A549 (cell line): ENCODE measurements at regions not wholly inside any gene's neighbourhood (a gene's known extent, or its start where the extent isn't known, plus 50 kb on each side); places are given as distances from the start of the nearest gene placed in this dataset.
A peak's percentile ranks its signal among the peaks of the same experiment; 100 is the strongest.

Source experiments
- ATAC-seq, 2 experiments: fragments of 200-7000 bp in 1 of 2; fragments of >200 bp in 1 of 2; cut with Nextera tagmentation in 1 of 2; cut with Tn5 transposase in 1 of 2; 3 replicates each; pipeline versions ENCODE4 v1.8.0 to v1.9.1; 2018 to 2020; ENCODE audit warnings: mild to moderate bottlenecking in 1 of 2, moderate library complexity in 1 of 2
- CTCF ChIA-PET: fragments of 300-600 bp; sonication (Branson Sonifier 250); formaldehyde crosslinking; extraction: SDS; loops from one replicate; lab custom pipeline; 2021; ENCODE audit warnings: antibody characterized with exemption, inconsistent platforms; lab: Yijun Ruan, JAX
- POLR2A ChIA-PET: fragments of 350-600 bp; formaldehyde crosslinking; extraction: SDS; loops from one replicate; lab custom pipeline; 2021; ENCODE audit warnings: antibody characterized with exemption, inconsistent platforms; lab: Yijun Ruan, JAX
- DNase-seq, 2 experiments: peaks; one replicate each; pipeline versions ENCODE4 v3.0.0 to v3.0.0-alpha.2; 2011 to 2016; ENCODE audit warnings: low read depth in 1 of 2, low spot score in 1 of 2
- FAIRE-seq: peaks from 2 replicates; lab custom pipeline; 2011; peaks lifted over from hg19 to GRCh38; lab: Jason Lieb, UNC
- H3K27ac ChIP-seq, 2 experiments: fragments of >200 bp; sonication (Bioruptor Twin); formaldehyde crosslinking; 3 replicates each; pipeline ENCODE4 v1.5.1; 2016 to 2017
- H3K4me1 ChIP-seq: fragments of >200 bp; sonication (Bioruptor Twin); formaldehyde crosslinking; 3 replicates; pipeline ENCODE4 v1.6.1; 2016
- H3K4me2 ChIP-seq: fragments of >200 bp; sonication (Bioruptor Twin); formaldehyde crosslinking; 3 replicates; pipeline ENCODE4 v1.6.1; 2016
- H3K4me3 ChIP-seq: fragments of >200 bp; sonication (Bioruptor Twin); formaldehyde crosslinking; 3 replicates; pipeline ENCODE4 v1.5.1; 2016
- H3K9me3 ChIP-seq: fragments of >200 bp; sonication (Bioruptor Twin); formaldehyde crosslinking; 3 replicates; pipeline ENCODE4 v1.6.1; 2016
- BHLHE40 ChIP-seq: IDR thresholded peaks from 2 replicates; pipeline ENCODE4 v1.6.1; 2012; ENCODE audit warnings: low read depth, low read length, inconsistent platforms
- CBX2 ChIP-seq: fragments of 200-600 bp; sonication (generic); IDR thresholded peaks from 2 replicates; pipeline ENCODE4 v1.6.1; 2016; ENCODE audit warnings: low read depth, mild to moderate bottlenecking, borderline replicate concordance
- CBX8 ChIP-seq: fragments of 200-600 bp; sonication (generic); IDR thresholded peaks from 2 replicates; pipeline ENCODE4 v1.6.1; 2016
- CHD2 ChIP-seq: fragments of 150-350 bp; IDR thresholded peaks from 2 replicates; pipeline ENCODE4 v1.6.1; 2014; ENCODE audit warnings: low read length; ENCODE audit not compliant: partially characterized antibody
- EHMT2 ChIP-seq: fragments of 200-600 bp; sonication (generic); IDR thresholded peaks from 2 replicates; pipeline ENCODE4 v1.6.1; 2016; ENCODE audit warnings: antibody characterized with exemption, low read depth, mild to moderate bottlenecking, moderate library complexity
- EP300 ChIP-seq, 2 experiments: fragments of >200 bp; sonication (Bioruptor Twin); formaldehyde crosslinking; IDR thresholded peaks; 2 replicates in 1 of 2; 3 replicates in 1 of 2; pipeline ENCODE4 v1.6.1; 2016 to 2017
- FOSB ChIP-seq: fragments of 250-450 bp; sonication (Bioruptor Pico); IDR thresholded peaks from 2 replicates; pipeline ENCODE4 v1.5.0; 2020; ENCODE audit warnings: mild to moderate bottlenecking, moderate library complexity
- FOXS1 ChIP-seq: fragments of 250-450 bp; sonication (Bioruptor Pico); IDR thresholded peaks from 2 replicates; pipeline ENCODE4 v1.5.0; 2020; ENCODE audit warnings: mild to moderate bottlenecking, moderate library complexity
- HEYL ChIP-seq: fragments of 250-450 bp; sonication (Bioruptor Pico); IDR thresholded peaks from 2 replicates; pipeline ENCODE4 v1.8.0; 2021; ENCODE audit warnings: mild to moderate bottlenecking, moderate library complexity
- HOXB5 ChIP-seq: fragments of 250-450 bp; sonication (Bioruptor Pico); IDR thresholded peaks from 2 replicates; pipeline ENCODE4 v1.5.0; 2020; ENCODE audit warnings: mild to moderate bottlenecking, moderate library complexity
- JUN ChIP-seq, 2 experiments: fragments of >200 bp; sonication (Bioruptor Twin); formaldehyde crosslinking; IDR thresholded peaks; 2 replicates in 1 of 2; 3 replicates in 1 of 2; pipeline ENCODE4 v1.6.1; 2016 to 2017
- KDM1A ChIP-seq: fragments of 200-600 bp; sonication (generic); IDR thresholded peaks from 2 replicates; pipeline ENCODE4 v1.6.1; 2016; ENCODE audit warnings: low read depth, mild to moderate bottlenecking
- KDM5A ChIP-seq: fragments of 200-600 bp; sonication (generic); IDR thresholded peaks from 2 replicates; pipeline ENCODE4 v1.6.1; 2016; ENCODE audit warnings: antibody characterized with exemption, mild to moderate bottlenecking
- MAFK ChIP-seq: fragments of 450-650 bp; IDR thresholded peaks from 2 replicates; pipeline ENCODE4 v1.6.1; 2014; ENCODE audit not compliant: partially characterized antibody
- MYC ChIP-seq: IDR thresholded peaks from 2 replicates; pipeline ENCODE4 v1.6.1; 2012; ENCODE audit warnings: mild to moderate bottlenecking, inconsistent platforms, low read length, improper control_type of control experiment, borderline replicate concordance
- NFE2L2 ChIP-seq: fragments of 150-350 bp; conservative IDR thresholded peaks from 2 replicates; pipeline ENCODE4 v1.6.1; 2014; ENCODE audit warnings: low read length
- NPAS2 ChIP-seq: fragments of 250-450 bp; sonication (Bioruptor Pico); IDR thresholded peaks from 2 replicates; pipeline ENCODE4 v1.8.0; 2022; ENCODE audit warnings: mild to moderate bottlenecking, moderate library complexity, borderline replicate concordance
- RAD21 ChIP-seq, 2 experiments: fragments of >200 bp in 1 of 2; sonication (Bioruptor Twin) in 1 of 2; formaldehyde crosslinking in 1 of 2; IDR thresholded peaks in 1 of 2; conservative IDR thresholded peaks in 1 of 2; 2 replicates in 1 of 2; 3 replicates in 1 of 2; pipeline ENCODE4 v1.6.1; 2012 to 2018; ENCODE audit warnings: inconsistent platforms in 1 of 2
- SREBF2 ChIP-seq: fragments of 450-650 bp; IDR thresholded peaks from 2 replicates; pipeline ENCODE4 v1.6.1; 2014; ENCODE audit warnings: mild to moderate bottlenecking, moderate library complexity
- TFCP2L1 ChIP-seq: fragments of 250-450 bp; sonication (Bioruptor Pico); IDR thresholded peaks from 2 replicates; pipeline ENCODE4 v1.5.0; 2021; ENCODE audit warnings: mild to moderate bottlenecking
- USF2 ChIP-seq: fragments of 450-650 bp; IDR thresholded peaks from 2 replicates; pipeline ENCODE4 v1.6.1; 2014; ENCODE audit warnings: antibody characterized with exemption
- ZNF302 ChIP-seq: fragments of 250-450 bp; sonication (Bioruptor Pico); IDR thresholded peaks from 2 replicates; pipeline ENCODE4 v1.9.0; 2021; ENCODE audit warnings: inconsistent platforms, mild to moderate bottlenecking, moderate library complexity
- WGBS: methylation state at CpG from one replicate; pipeline ENCODE4 v1.1.6; 2017; ENCODE audit errors: missing lambda C conversion rate; 5-methylcytosine and 5-hydroxymethylcytosine counted together
- TF ChIP-seq, protein P1 (sequence below): fragments of >200 bp; sonication (Bioruptor Twin); formaldehyde crosslinking; IDR thresholded peaks from 3 replicates; pipeline ENCODE4 v1.6.1; 2016
- TF ChIP-seq, protein P2 (sequence below): fragments of 250-450 bp; sonication (Bioruptor Pico); IDR thresholded peaks from 2 replicates; pipeline ENCODE4 v1.5.0; 2021; ENCODE audit warnings: mild to moderate bottlenecking, moderate library complexity, borderline replicate concordance

GRCh38 chr3:101940521-101941317 is 91.4 kb downstream of the NFKBIZ start:
- peak overlapping the region; percentile 36; the same call in 2 of the 3 replicates for H3K4me2 ChIP-seq
- peak in 1 of 2 experiments; percentile 24 for DNase-seq
- H3K4me3 ChIP-seq = no peak overlapping the region
- peak; percentile 56 to 78; a peak in 4 of 6 replicates for ATAC-seq
- POLR2A ChIA-PET = no interaction called here
- H3K4me1 ChIP-seq = peaks cover 17% of the 10 kb centered on the region; the same call in 1 of the 3 replicates
- TF ChIP-seq KDM5A = no peak
- no peak for TF ChIP-seq HOXB5 (CRISPR knock-in tag)
- no peak for TF ChIP-seq CHD2
- TF ChIP-seq FOSB (CRISPR knock-in tag) = no peak
- TF ChIP-seq NPAS2 = no peak
- no peak; a peak in 1 of 5 replicates for TF ChIP-seq RAD21 (conservative IDR thresholded peaks at IDR 0.05 in 1 of 2, IDR thresholded peaks at IDR 0.05 in 1 of 2)
- no peak for TF ChIP-seq FOXS1
- TF ChIP-seq HEYL (CRISPR knock-in tag) = no peak
- no peaks in the 10 kb centered on the region for H3K9me3 ChIP-seq
- WGBS = 48% methylated on average over 9 of the region's 9 CpGs
- H3K27ac ChIP-seq = peak overlapping the region; percentile 28 to 39; a peak in 3 of 6 replicates
- CTCF ChIA-PET = no interaction called here
- no peak for FAIRE-seq

DNA sequence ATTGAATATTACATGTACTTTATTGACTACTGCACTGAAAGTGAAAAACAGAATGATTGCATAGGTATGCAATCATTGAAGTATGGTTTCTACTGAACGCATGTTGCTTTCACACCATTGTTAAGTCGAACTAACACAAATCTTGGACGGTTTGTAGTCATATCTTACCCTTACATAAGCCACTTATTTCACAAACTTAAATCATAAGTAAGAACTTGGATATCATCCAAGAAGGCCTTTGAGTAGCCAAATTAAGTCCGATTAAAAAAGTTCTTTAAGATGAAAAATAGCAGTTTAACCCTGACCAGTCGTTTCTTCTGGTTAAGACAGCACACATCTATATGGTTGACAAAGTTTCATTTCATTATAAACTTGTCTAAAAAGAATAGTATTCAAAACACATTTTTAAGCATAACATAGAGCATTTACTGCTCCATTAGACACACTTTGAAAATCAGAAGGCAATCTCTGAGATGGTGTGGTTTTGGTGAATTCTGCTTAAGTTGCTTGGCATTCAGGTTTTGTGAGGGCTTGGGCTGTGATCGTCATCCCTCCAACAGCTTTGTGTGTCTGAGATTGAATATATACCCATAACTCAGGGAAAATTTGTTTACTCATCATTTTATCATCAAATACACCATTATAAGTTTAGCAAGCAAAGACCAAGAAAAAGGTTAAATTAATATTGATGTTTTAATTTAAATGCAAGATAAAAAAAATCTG is 92.2 kb downstream of the NFKBIZ start:
- peak; percentile 87 for TF ChIP-seq MAFK
- no peak for TF ChIP-seq MYC
- TF ChIP-seq, all 56 proteins: peak for 1

DNA sequence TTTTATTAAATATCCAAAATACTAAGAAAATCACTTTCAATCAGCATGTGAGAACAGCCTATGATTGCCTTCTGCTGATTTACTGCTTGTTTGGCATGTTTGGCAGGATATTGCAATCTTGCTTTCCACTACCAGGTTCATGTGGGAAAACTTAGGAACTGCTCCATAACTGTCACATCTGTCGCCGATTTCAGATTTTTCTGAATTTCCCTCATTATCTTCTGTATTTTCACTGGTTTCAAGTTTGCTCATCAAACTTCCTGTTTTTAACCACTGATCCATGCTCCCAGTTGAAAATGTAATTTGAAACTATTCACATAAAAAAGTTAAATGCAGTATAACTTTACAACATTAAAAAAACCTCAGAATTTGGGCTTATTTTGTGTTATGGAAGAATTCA is 93.0 kb downstream of the NFKBIZ start:
- Histone ChIP-seq H3K4me1 (0 out of 3 replicates have a peak, but pooled peaks cover 12% of the 10 kb centered on the region), H3K27ac (no peak overlapping the region), H3K4me3 (no peak overlapping the region), H3K9me3 (no peaks in the 10 kb centered on the region), H3K4me2 (no peak overlapping the region)
- ChIA-PET CTCF (no interaction called here), POLR2A (no interaction called here)
- no peak for DNase-seq
- no peak for ATAC-seq
- no peak for TF ChIP-seq BHLHE40
- no peak for TF ChIP-seq CHD2
- TF ChIP-seq, protein P1, sequence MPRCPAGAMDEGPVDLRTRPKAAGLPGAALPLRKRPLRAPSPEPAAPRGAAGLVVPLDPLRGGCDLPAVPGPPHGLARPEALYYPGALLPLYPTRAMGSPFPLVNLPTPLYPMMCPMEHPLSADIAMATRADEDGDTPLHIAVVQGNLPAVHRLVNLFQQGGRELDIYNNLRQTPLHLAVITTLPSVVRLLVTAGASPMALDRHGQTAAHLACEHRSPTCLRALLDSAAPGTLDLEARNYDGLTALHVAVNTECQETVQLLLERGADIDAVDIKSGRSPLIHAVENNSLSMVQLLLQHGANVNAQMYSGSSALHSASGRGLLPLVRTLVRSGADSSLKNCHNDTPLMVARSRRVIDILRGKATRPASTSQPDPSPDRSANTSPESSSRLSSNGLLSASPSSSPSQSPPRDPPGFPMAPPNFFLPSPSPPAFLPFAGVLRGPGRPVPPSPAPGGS = no peak
- no peak for TF ChIP-seq ZNF302 (CRISPR knock-in tag)
- TF ChIP-seq TFCP2L1 (CRISPR knock-in tag) = no peak
- TF ChIP-seq EHMT2 = no peak
- no peak for TF ChIP-seq NFE2L2
- TF ChIP-seq NPAS2 = no peak
- TF ChIP-seq CBX8 = no peak
- TF ChIP-seq, protein P2, sequence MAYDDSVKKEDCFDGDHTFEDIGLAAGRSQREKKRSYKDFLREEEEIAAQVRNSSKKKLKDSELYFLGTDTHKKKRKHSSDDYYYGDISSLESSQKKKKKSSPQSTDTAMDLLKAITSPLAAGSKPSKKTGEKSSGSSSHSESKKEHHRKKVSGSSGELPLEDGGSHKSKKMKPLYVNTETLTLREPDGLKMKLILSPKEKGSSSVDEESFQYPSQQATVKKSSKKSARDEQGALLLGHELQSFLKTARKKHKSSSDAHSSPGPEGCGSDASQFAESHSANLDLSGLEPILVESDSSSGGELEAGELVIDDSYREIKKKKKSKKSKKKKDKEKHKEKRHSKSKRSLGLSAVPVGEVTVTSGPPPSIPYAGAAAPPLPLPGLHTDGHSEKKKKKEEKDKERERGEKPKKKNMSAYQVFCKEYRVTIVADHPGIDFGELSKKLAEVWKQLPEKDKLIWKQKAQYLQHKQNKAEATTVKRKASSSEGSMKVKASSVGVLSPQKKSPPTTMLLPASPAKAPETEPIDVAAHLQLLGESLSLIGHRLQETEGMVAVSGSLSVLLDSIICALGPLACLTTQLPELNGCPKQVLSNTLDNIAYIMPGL = no peak
- no peak for TF ChIP-seq CBX2
- TF ChIP-seq USF2 = no peak
- no peak for TF ChIP-seq SREBF2
- TF ChIP-seq KDM1A = no peak
- TF ChIP-seq JUN (IDR thresholded peaks at IDR 0.05) = no peak
- TF ChIP-seq EP300 (IDR thresholded peaks at IDR 0.05) = no peak
- 93% methylated on average over 2 of the region's 2 CpGs for WGBS
- peak; percentile 32 for FAIRE-seq

More for the DNA sequence above, 92.2 kb downstream of the NFKBIZ start:
- ChIA-PET CTCF (no interaction called here), POLR2A (no interaction called here)
- Histone ChIP-seq H3K4me1 (peaks cover 17% of the 10 kb centered on the region; the same call in 1 of the 3 replicates), H3K27ac (no peak overlapping the region), H3K4me2 (no peak overlapping the region), H3K4me3 (no peak overlapping the region), H3K9me3 (no peaks in the 10 kb centered on the region)
- ATAC-seq (no peak), DNase-seq (no peak), FAIRE-seq (no peak)
- WGBS = 84% methylated on average over 6 of the region's 6 CpGs
